Middle frontal gyrus (tissue), 1 donor: ENCODE measurements at regions not wholly inside any gene's neighbourhood (a gene's known extent, or its start where the extent isn't known, plus 50 kb on each side); places are given as distances from the start of the nearest gene placed in this dataset.
"Not testable (repeated sequence)": the region's sequence is repeated elsewhere in the genome, so short reads cannot be mapped to it uniquely, and the experiment has no call there.

ENCODE experiments used
- DNase-seq: peaks from one replicate; pipeline ENCODE4 v3.0.0-alpha.2; 2015; ENCODE audit warnings: low spot score; ENCODE audit errors: extremely low spot score

- DNase-seq = no peak
Observed at GRCh38 chr3:162377608-162378007, 881.0 kb downstream of the OTOL1 start.

GRCh38 chr3:162385387-162385786 lies 888.8 kb downstream of the OTOL1 start:
- no peak for DNase-seq

DNA sequence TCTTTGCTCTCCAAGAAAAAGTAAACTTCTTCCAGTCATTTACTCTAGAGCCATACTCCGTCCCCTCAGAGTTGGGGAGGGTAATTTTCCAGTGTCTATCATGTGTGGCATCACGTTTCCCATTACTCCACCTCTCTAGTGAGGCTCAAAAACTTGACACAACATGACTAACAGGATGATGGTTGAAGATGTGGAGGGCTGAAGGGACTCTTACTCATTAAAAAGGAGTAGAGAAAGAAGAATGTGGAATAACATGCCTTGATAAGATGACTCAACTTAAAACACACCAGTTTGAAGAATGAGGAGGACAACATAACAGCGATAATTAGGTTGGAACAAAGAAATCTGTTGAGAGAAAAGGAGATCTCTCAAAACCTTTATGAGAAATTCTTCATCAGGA lies 894.3 kb downstream of the OTOL1 start:
- DNase-seq = no peak

GRCh38 chr3:162391301-162391700 lies 894.7 kb downstream of the OTOL1 start:
- no peak for DNase-seq

GRCh38 chr3:162395496-162395895 lies 898.9 kb downstream of the OTOL1 start:
- no peak for DNase-seq

DNA sequence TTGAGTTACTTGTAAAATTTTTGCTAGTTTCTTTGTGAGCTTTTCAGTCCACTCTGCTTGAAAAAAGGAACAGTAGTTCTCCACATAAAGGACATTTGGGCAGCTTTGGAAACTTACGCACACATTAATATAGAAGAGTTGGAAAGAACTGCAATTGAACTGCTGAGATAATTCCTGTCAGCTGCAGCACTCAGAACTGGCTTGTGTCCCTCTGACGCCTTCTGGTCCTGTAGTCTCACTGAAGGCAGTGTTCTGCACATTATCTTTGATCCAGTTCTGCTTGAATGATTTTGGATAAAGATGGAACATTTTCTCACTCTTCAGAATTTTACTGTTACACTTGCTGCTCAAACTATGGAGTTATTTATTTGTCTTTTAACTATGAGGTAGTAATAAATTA lies 901.9 kb downstream of the OTOL1 start:
- DNase-seq = no peak

DNA sequence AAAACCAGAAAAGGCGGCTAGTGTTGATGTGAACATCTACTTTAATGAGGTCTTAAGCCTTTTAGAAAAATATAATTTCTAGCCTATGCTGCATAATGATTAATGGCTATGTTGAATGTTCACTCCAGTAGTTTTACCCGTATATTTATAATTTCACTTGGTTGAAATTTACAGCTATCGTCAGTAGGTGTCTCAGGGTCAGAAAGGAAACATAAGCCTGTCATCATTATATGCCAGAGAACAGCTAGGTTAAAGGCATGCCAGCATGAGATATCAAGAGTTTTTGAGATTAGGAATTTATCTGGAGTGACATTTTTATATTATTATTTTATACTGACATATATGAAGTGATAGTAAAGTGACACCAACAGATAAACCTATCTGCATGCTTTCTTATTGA lies 904.1 kb downstream of the OTOL1 start:
- DNase-seq = no peak

- not testable (repeated sequence) for DNase-seq
Observed at GRCh38 chr3:162411556-162411955, 914.9 kb downstream of the OTOL1 start.

- no peak for DNase-seq
Observed at GRCh38 chr3:162421721-162422120, 925.1 kb downstream of the OTOL1 start.

GRCh38 chr3:162428192-162428591 lies 931.6 kb downstream of the OTOL1 start:
- DNase-seq = no peak

DNA sequence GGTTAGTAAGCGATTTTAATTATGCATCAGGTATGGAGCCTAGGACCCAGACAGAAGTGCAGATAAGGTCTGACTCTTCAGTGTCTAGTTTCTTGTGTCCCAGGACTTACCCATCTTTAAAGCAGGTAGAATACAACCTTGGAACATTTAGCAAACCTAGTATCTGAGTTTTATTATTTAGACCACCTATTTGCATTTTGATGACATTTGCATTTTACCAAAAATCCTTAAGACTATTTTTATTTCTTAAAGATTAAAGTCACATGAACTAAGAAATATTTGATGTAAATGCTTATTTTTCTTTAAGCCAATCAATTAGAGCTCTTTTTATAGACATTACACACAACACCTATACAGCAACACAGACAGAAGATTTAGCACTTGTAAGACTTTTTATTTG lies 939.1 kb downstream of the OTOL1 start:
- no peak for DNase-seq

DNA sequence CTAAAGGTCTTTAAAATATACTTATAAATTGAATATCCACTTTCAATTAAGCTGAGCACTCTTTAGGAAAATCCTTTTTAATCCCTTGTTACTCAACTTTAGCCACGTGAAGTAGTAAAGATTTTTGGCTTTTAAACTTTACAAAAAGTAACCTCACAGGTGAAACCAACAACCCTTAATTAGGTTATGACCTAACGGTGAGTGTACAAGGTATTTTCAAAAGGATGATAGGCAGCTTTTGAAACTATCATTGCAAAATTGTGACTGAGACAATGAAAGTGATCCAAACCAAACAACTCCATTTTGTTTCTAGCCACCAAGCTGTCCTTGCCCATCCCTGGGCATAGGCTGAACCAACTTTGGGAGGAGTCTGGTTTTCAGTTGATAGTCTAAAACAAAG lies 940.2 kb downstream of the OTOL1 start:
- DNase-seq = no peak

DNA sequence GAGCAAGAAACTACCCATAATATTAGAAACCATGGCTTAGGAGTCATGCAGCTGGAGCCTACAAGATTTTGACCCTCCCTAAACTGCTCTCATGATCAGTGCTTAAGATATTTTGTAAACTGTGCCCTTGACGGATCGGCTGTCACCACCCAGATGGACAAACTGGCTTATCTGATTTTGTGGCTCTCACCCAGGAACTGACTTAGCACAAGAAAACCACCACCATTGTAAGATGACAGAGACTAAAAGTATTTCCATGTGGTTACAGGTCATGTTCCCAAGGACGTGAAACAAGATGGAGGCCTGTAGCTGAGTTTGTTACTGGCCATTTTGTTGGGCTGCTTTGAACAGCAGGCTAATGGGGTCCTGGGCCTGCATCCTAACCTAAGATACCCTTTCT lies 940.9 kb downstream of the OTOL1 start:
- no peak for DNase-seq

DNA sequence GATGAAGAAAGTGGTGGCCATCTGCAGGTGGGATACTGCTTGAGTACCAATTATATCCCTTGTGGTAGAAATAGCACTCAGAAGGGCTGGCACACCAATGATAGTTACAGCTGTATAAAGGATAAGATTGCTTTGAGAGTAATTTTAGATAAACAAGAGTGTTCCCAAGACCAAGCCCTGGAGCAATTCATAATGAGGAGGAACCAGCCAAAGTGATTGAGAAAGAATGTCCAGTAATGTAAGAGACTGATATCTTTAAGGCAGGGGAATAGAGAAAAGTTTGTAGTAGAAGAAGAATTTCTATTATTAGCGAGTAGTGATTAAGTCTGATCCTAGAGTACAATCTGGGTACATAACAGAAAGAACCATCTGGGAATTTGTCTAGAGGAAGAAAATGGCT lies 945.1 kb downstream of the OTOL1 start:
- DNase-seq = no peak

DNA sequence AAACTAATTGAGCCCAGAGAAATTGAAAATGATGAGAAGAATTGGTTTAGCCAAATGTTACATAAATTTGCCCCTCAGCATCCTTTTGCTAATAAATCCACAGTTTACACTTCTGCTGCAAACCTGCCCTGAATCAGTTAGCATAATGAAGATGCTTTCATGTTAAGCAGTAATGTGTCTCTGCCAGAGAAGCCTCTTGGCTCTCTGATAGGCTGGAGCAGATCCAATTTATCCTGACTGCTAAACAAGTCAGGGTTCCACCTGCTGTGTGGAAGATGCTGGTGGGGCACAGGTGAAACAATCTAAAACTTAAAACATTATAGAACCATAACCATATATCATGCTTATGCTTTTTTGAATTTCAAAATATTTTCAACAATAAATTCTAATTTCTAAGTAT lies 946.8 kb downstream of the OTOL1 start:
- DNase-seq = no peak

DNA sequence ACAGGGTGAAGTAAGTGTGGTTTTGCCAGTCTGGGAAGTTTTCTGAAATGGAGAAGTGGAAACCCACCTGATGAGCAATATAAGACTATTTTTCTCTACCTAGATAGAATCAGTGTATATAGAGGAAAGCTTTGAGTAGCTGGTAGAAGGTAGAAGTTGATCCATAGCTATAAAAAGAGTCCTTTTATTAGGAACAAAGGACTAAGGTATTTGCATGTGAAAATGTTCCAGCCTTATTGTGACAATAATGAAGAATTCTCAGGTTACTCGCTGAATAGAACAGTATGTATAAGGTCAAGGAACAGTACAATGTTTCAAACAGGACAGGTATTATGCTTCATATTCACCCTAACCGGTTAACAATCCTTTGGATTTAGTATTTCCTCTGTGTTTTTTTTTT lies 972.2 kb downstream of the OTOL1 start:
- DNase-seq = no peak

GRCh38 chr3:162487138-162487537 lies 990.5 kb downstream of the OTOL1 start:
- no peak for DNase-seq

DNA sequence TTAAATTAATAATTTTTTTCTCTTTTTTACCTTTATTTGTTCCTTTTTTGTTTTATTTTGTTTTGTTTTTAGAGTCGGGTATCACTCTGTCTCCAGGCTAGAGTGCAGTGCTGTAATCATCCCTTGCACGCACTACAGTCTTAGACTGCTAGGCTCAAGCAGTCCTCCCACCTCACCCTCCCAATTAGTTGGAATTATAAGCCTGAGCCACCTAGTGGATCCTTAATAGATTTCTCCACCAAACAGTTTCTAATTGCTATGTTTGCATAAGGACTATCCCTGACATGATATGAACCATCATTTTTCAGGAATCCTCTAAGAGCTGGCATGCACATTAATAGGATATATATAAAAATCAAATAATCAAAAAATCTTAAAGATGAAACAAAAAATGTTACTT lies 993.2 kb downstream of the OTOL1 start:
- DNase-seq = no peak

DNA sequence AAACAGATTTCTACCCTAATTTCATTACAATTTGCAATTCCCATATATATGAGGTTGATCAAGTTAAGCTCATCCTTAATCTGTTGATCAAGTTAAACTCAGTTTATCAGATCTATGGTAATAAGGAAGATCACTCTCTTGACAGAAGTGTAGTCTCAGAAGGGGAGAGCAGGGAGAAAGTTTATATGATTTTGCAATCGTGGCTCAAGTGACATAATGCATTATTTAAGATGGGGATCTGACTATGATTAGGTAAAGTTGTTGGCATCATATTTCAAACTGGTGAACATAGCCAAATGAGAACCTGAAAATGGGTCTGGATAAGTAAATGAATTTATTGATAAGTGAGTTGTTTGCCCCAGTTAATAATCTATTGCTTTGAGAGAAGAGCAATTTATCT lies 995.3 kb downstream of the OTOL1 start:
- DNase-seq = no peak

DNA sequence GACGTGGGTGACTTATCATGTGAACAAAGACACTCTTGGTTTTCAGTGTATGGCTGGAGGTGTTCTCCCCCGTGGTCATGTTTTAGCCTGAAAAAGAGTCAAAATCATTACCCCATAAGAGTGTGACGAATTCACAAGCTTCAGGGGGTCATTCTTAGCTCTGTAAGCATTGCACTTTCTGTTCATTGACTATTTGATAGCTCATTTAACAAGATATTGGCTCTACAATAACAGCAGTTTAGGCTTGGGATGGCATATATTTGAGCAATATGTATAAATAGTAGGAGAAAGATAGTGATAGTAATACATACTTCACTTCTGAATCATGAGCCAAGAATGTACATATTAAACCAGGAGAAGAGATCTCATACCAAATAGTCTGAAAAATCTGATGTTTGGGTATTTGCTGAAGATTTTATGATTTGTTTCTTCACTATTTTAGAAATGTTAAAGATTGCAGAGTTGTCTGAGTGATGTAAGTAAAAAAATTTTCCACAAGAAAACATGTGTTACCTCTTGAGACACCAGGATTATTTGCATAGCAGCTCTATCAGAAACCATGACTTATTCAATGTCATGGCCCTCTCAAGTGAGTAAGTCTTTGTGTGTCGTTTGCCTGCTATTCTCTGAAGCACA lies 996.0 kb downstream of the OTOL1 start:
- DNase-seq = no peak

GRCh38 chr3:162498626-162499025 lies 1002.0 kb downstream of the OTOL1 start:
- DNase-seq = no peak

- DNase-seq = no peak
Observed at GRCh38 chr3:162507397-162507796, 1010.8 kb downstream of the OTOL1 start.

DNA sequence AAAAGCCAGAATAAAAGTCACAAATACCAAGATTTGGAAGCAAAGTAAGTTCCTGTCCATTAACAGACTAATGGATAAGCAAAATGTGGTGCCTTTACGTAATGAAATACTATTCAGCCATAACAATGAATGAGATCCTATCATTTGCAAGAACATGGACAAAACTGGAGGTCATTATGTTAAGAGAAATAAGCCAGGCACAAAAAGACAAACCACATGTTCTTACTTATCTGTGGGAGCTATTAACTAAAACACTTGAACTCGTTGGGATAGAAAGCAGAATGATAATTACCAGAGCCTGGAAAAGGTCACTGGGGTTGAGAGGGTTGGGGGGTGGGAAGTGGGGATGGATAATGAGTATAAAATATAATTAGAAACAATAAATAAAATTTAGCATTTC lies 1015.9 kb downstream of the OTOL1 start:
- DNase-seq = no peak

DNA sequence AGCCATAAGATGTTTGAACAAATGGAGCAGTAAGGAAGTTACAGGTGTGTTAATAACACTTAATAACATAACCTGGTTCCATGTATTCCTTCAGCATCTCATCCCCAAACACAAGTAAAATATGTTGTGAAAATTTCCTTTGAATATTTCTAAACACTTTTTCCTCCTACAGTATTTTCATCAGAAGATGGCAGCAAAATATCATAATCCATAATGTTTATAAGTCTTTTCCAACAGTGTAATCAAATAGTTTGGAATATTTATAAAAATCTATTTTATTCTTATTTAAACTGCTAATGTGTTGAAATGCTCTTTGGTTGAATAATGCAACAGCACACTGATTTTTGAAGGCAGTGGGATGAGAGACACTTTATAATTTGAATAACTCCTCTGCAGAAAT lies 1020.5 kb downstream of the OTOL1 start:
- DNase-seq = no peak
